ENCODE measurements at regions not wholly inside any gene's neighbourhood (a gene's known extent, or its start where the extent isn't known, plus 50 kb on each side); places are given as distances from the start of the nearest gene placed in this dataset.

- intact Hi-C loops (cut with DNase I): no loop called here
- TF ChIP-seq CTCF (IDR thresholded peaks at IDR 0.05): no peak
- Histone ChIP-seq H3K4me3 (no peak overlapping the region), H3K4me1 (no peaks in the 10 kb centered on the region), H3K9me3 (peaks cover 0 to 8% (median 0%) of the 10 kb centered on the region in 11 donors), H3K36me3 (no peaks in the 10 kb centered on the region), H3K27ac (no peak overlapping the region), H3K27me3 (no peaks in the 10 kb centered on the region)
- ATAC-seq (no peak), DNase-seq (no peak)
- WGBS, 2 donors: 61 to 73% methylated on average over 3 of the region's 3 CpGs
These were observed 291.1 kb upstream of the ADAMTS5 start for GRCh38 chr21:27257908-27258556.

GRCh38 chr21:27257226-27257625, 290.3 kb upstream of the ADAMTS5 start:
- H3K27ac ChIP-seq: no peak overlapping the region
- intact Hi-C loops (cut with DNase I): no loop called here
- H3K9me3 ChIP-seq: peaks cover 0 to 2% (median 0%) of the 10 kb centered on the region in 11 donors
- no peaks in the 10 kb centered on the region for H3K4me1 ChIP-seq
- DNase-seq: no peak
- TF ChIP-seq CTCF (IDR thresholded peaks at IDR 0.05): no peak
- H3K36me3 ChIP-seq: no peaks in the 10 kb centered on the region
- H3K27me3 ChIP-seq: no peaks in the 10 kb centered on the region
- 67 to 83% methylated on average over 6 of the region's 6 CpGs for WGBS, 2 donors
- no peak overlapping the region for H3K4me3 ChIP-seq
- ATAC-seq: no peak

GRCh38 chr21:27251752-27252151, 284.9 kb upstream of the ADAMTS5 start:
- Histone ChIP-seq H3K4me1 (no peaks in the 10 kb centered on the region), H3K9me3 (no peaks in the 10 kb centered on the region), H3K36me3 (no peaks in the 10 kb centered on the region), H3K27ac (no peak overlapping the region), H3K4me3 (no peak overlapping the region), H3K27me3 (no peaks in the 10 kb centered on the region)
- ATAC-seq (no peak), DNase-seq (no peak)
- no peak for TF ChIP-seq CTCF (IDR thresholded peaks at IDR 0.05)
- WGBS, 2 donors: 50 to 52% methylated on average over 2 of the region's 2 CpGs
- intact Hi-C loops (cut with DNase I): no loop called here

GRCh38 chr21:27250366-27250765, 283.5 kb upstream of the ADAMTS5 start:
- whole genome bisulfite sequencing, 2 donors: 84 to 96% methylated on average over 1 of the region's 1 CpG
- Histone ChIP-seq H3K9me3 (no peaks in the 10 kb centered on the region), H3K27ac (no peak overlapping the region), H3K36me3 (no peaks in the 10 kb centered on the region), H3K27me3 (no peaks in the 10 kb centered on the region), H3K4me3 (no peak overlapping the region), H3K4me1 (peaks cover 0 to 5% (median 0%) of the 10 kb centered on the region in 9 donors)
- no peak for TF ChIP-seq CTCF (IDR thresholded peaks at IDR 0.05)
- intact Hi-C loops (cut with DNase I): no loop called here
- ATAC-seq (no peak), DNase-seq (no peak)

All from heart right ventricle (tissue), 16 donors.